ENCODE measurements at regions not wholly inside any gene's neighbourhood (a gene's known extent, or its start where the extent isn't known, plus 50 kb on each side); places are given as distances from the start of the nearest gene placed in this dataset.

DNA sequence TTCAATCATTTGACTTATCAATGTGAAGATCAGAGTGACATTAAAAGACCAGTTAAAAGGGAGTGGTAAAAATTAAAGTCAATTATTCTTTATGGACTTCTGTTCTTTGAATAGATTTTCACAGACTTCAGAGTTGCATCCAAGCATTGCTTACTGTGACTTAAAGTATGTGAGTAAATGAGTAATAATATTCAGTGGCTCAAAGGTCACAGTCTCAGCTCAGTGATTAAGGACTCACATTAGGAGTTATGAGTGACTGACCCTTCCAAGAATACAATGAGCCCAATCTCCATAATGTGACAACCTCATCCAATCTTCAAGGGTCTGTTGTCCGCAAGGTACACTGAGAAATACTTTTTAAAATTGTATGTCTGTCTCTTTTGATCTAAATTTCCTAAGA, 811.2 kb downstream of the BRINP1 start:
- TF ChIP-seq SIN3A (IDR thresholded peaks at IDR 0.05; ENCODE audit: borderline replicate concordance, insufficient read depth, low read length) (no peak), POLR2AphosphoS5 (IDR thresholded peaks at IDR 0.05; ENCODE audit: low read depth, low read length) (no peak)
